ENCODE measurements at regions not wholly inside any gene's neighbourhood (a gene's known extent, or its start where the extent isn't known, plus 50 kb on each side); places are given as distances from the start of the nearest gene placed in this dataset.

- no peak for TF ChIP-seq CTCF (IDR thresholded peaks at IDR 0.05; ENCODE audit: insufficient read depth, low read length, poor library complexity, severe bottlenecking)
- H3K4me3 ChIP-seq (ENCODE audit: low read depth, low read length), result no peak overlapping the region
- H3K27me3 ChIP-seq (ENCODE audit: control insufficient read depth, insufficient read depth, low read length), result no peaks in the 10 kb centered on the region
- no peaks in the 10 kb centered on the region for H3K36me3 ChIP-seq (ENCODE audit: control insufficient read depth, insufficient read depth, low read length)
- DNase-seq (ENCODE audit: low read depth), result no peak
These were observed 555.8 kb upstream of the C16orf82 start for GRCh38 chr16:26510924-26511323.

GRCh38 chr16:26511463-26511862 lies 555.3 kb upstream of the C16orf82 start:
- no peak for TF ChIP-seq CTCF (IDR thresholded peaks at IDR 0.05; ENCODE audit: insufficient read depth, low read length, poor library complexity, severe bottlenecking)
- Histone ChIP-seq H3K27me3 (ENCODE audit: control insufficient read depth, insufficient read depth, low read length) (no peaks in the 10 kb centered on the region), H3K4me3 (ENCODE audit: low read depth, low read length) (no peak overlapping the region), H3K36me3 (ENCODE audit: control insufficient read depth, insufficient read depth, low read length) (no peaks in the 10 kb centered on the region)
- no peak for DNase-seq (ENCODE audit: low read depth)

GRCh38 chr16:26521626-26522025 lies 545.1 kb upstream of the C16orf82 start:
- no peaks in the 10 kb centered on the region for H3K27me3 ChIP-seq (ENCODE audit: control insufficient read depth, insufficient read depth, low read length)
- no peak for TF ChIP-seq CTCF (IDR thresholded peaks at IDR 0.05; ENCODE audit: insufficient read depth, low read length, poor library complexity, severe bottlenecking)
- H3K36me3 ChIP-seq (ENCODE audit: control insufficient read depth, insufficient read depth, low read length), result no peaks in the 10 kb centered on the region
- H3K4me3 ChIP-seq (ENCODE audit: low read depth, low read length), result no peak overlapping the region
- no peak for DNase-seq (ENCODE audit: low read depth)

GRCh38 chr16:26524281-26524680 lies 542.4 kb upstream of the C16orf82 start:
- Histone ChIP-seq H3K27me3 (ENCODE audit: control insufficient read depth, insufficient read depth, low read length) (no peaks in the 10 kb centered on the region), H3K4me3 (ENCODE audit: low read depth, low read length) (no peak overlapping the region), H3K36me3 (ENCODE audit: control insufficient read depth, insufficient read depth, low read length) (no peaks in the 10 kb centered on the region)
- no peak for DNase-seq (ENCODE audit: low read depth)
- TF ChIP-seq CTCF (IDR thresholded peaks at IDR 0.05; ENCODE audit: insufficient read depth, low read length, poor library complexity, severe bottlenecking), result no peak

GRCh38 chr16:26524846-26525245 lies 541.9 kb upstream of the C16orf82 start:
- DNase-seq (ENCODE audit: low read depth), result no peak
- Histone ChIP-seq H3K27me3 (ENCODE audit: control insufficient read depth, insufficient read depth, low read length) (no peaks in the 10 kb centered on the region), H3K4me3 (ENCODE audit: low read depth, low read length) (no peak overlapping the region), H3K36me3 (ENCODE audit: control insufficient read depth, insufficient read depth, low read length) (no peaks in the 10 kb centered on the region)
- no peak for TF ChIP-seq CTCF (IDR thresholded peaks at IDR 0.05; ENCODE audit: insufficient read depth, low read length, poor library complexity, severe bottlenecking)

- Histone ChIP-seq H3K27me3 (ENCODE audit: control insufficient read depth, insufficient read depth, low read length) (no peaks in the 10 kb centered on the region), H3K4me3 (ENCODE audit: low read depth, low read length) (no peak overlapping the region), H3K36me3 (ENCODE audit: control insufficient read depth, insufficient read depth, low read length) (no peaks in the 10 kb centered on the region)
- no peak for TF ChIP-seq CTCF (IDR thresholded peaks at IDR 0.05; ENCODE audit: insufficient read depth, low read length, poor library complexity, severe bottlenecking)
- no peak for DNase-seq (ENCODE audit: low read depth)
These were observed 540.9 kb upstream of the C16orf82 start for GRCh38 chr16:26525856-26526255.
